Left forelimb (tissue), 1 donor: ENCODE measurements at regions not wholly inside any gene's neighbourhood (a gene's known extent, or its start where the extent isn't known, plus 50 kb on each side); places are given as distances from the start of the nearest gene placed in this dataset.

Source experiments
- DNase-seq: peaks from one replicate; pipeline ENCODE4 v3.0.0-alpha.2; 2018; ENCODE audit warnings: low spot score

DNA sequence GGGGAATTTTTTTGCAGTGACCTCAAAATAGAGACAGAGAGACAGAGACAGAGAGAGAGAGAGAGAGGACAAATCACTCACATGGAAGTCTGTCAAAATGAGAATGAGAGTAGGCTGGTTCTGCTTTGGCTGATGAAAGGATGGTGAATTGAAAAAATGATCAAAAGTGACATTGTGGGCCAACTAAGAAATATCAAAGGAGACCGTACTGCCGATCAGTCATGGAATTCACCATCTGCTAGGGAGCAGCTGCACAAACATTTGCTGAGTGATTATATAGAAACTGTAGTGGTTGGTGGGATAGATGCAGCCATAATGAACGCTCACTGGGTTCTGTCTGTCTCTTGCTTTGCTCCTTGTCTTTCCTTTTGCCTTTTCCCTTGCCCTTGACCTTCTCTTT lies 476.6 kb upstream of the SGCD start:
- DNase-seq: no peak

DNA sequence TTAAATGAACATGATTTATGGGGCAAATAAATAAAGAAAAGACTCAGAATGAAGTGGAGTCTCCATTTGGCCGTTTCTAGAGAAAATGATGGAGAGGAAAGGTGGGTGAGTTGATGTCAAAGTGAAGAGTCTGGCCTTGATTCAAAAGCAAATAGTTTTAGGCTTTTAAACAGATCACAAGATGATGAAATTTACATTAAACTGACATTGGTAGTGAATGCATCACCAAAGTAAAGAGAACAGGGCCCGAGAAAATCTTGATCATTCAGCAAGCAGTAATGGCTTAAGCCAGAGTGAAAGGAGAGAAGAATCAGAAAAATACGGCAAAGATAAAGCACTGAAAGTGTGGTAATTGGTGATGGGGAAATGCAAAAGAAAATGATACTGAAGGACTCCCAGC lies 460.0 kb upstream of the SGCD start:
- no peak for DNase-seq

DNA sequence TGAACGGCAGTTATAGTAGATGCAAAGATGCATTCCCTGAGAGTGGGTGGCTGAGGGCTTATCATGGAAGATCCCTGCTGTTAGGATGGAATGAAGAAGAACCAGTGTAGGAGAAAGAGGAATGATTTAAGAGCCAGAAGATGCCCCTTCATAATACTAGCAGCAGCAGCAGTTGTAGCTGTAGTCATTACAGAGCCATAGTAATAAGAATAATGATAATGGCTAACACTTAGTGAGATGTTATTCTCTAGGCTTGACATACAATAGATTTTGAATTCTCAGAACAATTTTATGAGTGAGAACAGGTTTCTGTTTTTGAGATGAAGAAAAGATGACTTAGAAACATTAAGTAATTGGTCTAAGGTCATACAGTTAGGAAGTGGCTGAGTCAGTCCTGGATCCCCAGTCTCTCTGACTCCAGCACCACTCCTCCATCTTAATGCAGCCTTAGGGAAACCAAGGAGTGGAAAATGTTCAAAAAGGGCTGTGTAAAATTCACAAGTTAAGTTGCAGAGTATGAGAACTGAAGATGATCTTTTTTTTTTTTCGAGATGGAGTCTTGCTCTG lies 459.4 kb upstream of the SGCD start:
- DNase-seq: no peak

DNA sequence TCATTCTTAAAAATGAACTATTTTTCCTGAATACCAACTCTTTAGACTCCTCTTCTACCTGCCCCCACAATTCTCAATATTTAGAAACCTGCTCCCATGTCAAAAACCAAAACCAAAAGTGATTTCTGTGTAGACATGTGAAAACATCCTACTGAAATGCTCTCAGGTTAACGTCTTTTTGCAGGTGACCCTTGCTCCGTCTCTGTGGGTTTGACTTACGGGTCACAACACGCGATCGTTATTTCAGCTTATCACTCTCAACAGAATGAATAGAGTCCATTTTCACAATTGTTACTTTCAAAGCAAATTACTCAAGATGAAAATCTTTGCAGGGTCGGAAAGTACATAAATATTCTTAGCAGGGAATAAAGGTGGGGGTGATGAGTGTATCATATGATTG lies 456.3 kb upstream of the SGCD start:
- DNase-seq: no peak

DNA sequence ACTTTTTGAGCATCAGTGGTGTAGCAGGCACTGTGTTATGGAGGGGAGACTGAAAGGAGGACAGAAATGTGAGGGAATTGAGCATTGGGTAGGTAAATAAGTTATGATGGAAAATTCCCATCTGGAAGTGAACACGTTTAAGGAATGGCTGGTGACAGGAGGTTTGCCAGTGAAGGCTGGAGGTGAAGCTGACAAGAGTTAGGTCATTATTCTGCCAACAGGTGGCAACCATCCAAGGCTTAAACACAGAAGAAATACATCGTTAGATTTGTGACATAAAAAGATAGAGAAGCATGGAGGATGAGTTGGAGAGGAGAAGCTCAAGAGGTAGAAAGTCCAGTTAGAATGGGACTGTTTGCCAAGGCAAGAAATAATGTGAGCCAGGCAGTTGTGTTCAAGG lies 455.3 kb upstream of the SGCD start:
- DNase-seq: no peak

DNA sequence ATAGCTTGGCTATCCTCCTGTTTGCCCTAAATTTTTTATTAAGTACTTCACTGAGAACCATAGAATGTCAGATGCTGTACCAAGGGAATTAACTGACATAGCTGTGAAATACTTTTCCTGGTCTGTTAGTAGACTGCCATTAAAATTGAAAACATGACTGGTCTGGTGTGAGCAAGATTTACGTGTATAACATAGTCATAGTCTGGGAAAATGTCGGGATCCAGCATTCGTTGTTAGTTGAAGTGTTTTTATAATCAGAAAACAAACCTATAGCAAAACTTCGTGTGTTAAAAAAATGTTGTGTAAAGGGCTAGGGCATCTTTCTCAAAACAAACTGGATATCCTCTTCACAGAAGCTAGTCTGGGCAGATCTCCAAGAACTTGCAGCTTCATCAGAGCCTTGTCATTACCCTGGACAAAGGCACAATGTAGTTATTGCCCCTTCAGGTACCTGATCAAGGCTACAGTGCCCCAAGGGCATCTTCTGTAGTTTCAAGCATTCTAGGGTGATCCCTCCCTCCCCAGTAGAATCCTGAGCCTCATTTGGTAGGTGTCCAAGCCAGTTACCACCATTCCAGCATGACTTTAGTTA lies 454.2 kb upstream of the SGCD start:
- DNase-seq: no peak

DNA sequence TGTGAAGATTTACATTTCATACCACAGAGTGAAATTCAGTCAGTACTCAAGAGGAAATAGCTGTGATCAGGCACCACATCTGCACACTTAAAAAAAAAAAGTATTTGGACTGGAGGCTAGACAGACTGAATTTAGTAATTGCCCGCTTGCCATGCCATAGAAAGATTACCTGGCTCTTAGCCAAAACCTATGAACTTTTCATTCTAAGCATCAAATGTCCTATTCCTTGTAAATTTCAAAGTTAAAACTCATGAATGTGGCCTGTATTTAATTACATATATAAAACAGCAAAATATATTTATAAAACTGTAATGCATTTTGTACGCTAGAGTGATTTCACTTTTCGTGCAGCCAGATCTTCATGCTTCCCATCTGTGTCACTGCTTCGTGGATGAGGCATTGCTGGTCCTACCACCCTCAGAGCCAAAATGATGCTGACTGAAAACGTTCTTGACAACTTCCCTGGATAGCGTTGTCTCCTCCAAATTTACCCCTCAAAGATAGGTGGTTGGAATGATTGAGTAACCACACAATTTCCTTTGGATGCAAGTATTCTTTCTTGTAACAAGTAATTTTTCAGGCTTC lies 447.9 kb upstream of the SGCD start:
- DNase-seq: no peak

DNA sequence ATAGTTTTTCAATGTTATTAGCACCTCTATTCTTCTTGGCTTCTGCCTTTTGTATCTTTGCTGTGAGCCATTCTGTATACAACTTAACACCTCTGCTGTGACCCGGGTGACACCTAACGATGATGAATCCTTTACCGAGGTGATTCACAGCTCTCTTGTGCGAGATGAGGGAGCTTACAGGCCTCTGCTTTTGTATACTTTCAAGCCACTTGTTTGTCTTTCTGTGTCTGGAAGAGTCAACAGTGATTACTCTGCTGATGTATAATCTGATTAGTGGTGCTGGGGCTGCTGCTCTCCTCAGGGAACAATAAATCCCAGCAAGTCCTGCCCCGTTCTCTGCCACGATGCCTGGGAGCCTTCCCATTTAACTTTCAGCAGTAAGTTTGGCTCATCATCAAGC lies 442.9 kb upstream of the SGCD start:
- no peak for DNase-seq

DNA sequence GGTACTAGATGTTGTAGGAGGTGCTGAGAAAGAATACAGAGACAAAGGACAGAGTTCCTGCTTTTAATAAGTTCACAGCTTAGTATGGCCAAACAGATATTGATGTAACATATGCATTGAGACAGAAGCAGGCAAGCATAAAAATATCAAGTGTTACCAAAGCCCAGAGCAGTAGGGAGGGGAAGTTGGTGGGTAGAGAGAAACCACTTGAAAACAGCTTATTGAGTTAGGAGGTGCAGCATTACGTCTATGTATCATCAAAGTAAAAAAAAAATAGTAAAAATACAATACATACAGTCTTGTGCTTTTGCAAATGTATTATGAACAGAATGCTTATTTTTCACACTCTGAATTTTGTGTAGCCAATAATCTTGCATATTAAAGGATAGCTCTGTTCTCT lies 441.8 kb upstream of the SGCD start:
- no peak for DNase-seq

DNA sequence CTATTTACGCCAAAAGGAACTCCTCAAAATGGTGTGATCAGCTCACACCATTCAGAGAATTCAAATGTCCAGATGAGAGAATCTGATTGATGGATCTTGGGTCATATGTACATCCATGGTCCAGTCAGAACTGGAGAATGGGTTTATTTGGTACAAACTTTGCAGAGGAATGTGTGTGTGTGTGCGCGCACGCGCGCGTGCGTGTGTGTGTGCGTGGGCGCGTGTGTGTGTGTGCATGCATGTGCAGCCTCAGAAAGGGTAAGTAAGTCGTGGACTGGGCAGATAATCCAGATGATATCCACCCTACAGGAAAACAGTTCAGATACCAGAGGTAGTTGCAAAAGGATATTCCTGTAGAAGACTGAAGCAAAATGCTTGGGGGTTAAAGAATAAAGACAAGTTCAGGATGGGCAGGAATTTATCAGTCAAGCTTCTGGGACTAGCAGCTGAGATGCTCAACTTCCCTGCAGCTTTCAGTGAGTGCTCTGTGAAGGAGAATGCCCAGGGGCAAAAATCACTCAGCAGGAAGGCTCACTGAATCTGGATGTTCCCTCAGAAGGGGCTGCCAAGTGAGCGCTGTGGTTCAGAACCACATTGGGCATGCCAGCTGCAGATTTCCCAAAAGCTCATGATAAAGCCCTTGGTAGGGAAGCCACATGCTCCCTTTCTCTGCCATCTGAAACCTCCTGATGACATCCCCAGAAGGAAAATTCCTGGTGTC lies 440.5 kb upstream of the SGCD start:
- no peak for DNase-seq

DNA sequence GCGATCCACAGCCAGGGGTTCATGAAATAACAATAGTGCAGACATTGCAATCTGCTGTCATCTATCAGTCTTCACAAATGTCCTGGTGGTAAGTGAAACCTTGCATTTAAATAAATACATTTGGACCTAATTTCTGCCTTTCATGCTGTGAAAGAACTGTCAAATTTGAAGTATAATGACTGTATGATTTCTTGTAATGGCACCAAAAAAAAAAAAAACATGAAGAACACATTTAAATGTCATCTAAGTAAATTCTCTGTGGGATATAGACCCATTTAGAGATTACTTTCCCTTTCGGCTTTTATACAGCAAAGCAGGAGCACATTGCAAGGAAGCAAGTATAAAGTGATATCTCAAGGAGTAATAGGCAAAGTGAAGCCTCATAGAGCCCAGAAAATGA lies 431.5 kb upstream of the SGCD start:
- DNase-seq: no peak

DNA sequence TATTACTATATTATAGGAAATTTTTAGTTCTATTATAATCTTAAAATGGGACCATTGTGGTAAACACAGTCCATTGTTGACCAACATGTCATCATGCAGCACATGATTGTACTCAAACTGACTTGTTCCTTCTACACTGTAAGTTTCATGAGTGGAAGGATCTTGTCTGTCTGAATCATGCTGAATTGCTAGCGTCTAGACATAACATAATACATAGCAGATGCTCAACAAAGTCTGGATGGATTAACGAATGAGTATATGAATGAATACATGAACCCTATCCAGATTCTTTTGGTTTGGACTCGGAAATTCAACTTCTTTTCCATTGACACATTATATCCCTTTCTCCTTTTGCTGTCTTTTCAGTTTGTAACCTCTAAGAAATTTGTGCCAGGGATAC lies 429.2 kb upstream of the SGCD start:
- DNase-seq: no peak

DNA sequence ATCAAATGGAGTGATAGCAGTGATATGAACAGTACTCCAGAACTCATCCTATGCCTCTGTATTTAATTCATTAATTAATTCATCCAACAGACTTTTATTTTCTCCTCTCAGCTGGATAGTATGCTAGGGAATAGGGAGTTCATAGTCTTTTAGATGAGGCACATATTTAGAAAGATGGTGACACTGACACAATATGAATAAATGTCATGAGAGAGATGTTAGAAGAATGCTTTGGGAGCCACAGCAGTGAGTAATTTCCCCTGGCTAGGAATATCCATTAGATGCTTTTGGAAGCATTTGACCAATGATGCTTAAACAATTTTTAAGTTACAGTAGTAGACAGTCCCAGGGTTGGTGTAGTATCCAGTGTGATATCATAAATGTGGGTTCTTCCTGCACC lies 428.7 kb upstream of the SGCD start:
- no peak for DNase-seq

DNA sequence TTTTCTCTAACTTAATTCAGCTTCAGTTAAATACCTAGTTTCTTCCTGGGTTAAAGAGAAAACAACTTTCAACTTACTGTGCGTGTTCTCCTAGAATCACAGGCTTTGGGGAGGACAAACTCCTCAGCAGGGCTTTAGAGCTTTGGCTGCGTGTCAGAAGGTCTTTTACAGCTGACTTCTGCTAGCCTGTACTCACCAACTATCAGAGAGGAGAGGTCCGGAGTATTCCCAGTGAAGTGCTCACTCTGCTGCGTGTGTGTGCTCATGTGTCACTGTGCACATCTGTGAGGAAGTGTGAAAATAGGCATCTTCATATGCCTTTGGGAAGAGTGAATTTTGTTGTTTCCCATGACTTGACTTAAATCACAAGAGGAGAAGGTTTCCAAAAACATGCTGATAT lies 423.2 kb upstream of the SGCD start:
- DNase-seq: no peak

DNA sequence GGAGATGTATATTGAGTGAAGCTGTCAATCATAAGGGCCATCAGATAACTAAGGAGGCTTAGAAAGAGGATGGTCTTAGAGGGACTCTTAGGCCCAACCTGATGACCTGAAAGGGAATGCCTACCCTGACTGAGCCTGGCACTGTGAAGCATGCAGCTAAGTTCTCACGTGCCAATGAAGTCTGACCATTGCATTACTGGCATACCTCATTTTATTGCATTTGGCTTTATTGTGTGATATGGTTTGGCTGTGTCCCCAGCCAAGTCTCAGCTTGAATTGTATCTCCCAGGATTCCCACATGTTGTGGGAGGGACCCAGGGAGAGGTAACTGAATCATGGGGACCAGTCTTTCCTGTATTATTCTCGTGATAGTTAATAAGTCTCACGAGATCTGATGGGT lies 421.6 kb upstream of the SGCD start:
- no peak for DNase-seq

DNA sequence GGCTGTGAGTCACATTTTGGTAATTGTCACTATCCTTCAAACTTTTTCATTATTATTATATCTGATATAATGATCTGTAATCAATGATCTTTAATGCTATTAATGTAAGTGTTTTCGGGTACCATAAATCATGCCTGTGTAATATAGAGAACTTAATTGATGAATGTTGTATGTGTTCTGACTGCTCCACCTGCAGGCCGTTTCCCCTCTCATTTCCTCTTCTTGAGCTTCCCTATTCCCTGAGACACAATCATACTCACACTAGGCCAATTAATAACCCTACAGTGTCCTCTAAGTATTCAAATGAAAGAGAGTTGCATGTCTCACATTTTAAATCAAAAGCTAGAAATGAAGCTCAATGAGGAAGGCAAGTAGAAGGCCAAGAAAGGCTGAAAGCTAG lies 420.9 kb upstream of the SGCD start:
- no peak for DNase-seq

DNA sequence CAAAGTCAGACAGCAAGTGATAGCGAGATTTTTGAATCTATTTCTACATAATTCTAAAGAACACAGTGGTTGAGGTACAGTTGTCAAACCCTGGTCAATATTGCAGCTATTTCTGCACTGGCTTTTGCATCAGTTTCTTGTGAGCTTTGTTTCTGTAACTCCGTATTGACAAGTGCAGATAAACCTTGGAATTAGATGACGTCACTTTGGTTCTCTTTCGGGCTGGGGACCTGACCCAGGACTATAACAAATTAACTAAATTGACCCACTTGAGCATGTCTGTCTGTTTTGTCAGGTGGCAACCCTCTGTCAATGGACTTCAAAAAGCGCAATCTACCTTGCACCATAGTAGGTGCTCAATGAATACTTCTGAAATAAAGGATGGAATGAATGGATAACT lies 418.4 kb upstream of the SGCD start:
- DNase-seq: no peak

DNA sequence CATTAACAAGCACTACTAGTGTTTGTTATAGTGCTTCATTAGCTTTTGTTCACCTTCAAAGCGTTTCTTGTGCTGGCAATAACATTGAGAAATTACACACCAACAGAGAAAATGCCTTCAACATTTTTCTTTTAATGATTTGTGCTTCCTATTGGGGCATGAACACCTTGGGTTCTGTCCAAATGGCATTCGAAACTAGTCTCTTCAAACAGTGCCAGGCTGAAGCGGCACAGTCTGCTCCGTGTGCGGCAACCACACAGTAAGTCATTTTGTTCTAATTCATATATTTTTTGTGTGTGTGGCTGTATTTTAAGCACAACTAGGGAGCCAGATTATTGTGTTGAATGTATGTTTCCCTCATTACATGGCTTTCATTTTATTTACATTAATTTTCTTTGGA lies 414.7 kb upstream of the SGCD start:
- no peak for DNase-seq

DNA sequence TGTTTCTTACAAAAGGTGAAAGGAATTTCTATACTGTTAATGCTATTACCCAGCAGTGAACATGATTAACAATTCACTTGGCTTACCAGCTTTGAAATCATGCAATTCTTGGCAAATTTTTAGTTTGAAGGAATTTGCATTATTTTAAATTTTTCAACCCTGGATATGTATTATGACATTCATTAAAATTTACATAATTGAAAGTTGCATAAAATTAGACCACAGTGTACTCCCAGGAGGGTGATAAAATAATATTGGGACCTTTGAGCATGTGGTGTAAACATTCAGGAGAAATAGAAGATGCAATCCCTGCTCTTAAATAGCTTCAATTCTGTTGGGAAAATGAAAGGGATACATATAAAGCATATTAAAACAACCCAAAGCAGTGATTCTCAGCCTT lies 412.2 kb upstream of the SGCD start:
- no peak for DNase-seq

DNA sequence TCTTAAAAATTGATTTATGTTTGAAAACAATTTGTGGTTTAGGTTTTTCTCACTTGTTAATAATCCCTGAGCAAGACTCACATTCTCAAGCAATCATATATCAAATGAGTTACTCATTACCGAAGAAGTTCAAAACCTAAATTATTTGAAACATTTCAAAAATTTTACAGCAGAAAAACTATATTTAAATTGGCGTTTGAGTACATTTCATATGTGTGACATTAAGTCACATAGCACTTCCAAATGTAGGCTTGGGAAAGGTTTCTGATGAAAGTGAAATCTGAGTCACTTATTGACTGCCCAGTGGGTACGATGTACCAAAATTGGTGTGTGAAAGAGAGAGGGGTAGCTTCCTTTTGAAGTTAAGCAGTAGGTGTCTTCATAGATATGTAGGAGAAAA lies 411.4 kb upstream of the SGCD start:
- no peak for DNase-seq

DNA sequence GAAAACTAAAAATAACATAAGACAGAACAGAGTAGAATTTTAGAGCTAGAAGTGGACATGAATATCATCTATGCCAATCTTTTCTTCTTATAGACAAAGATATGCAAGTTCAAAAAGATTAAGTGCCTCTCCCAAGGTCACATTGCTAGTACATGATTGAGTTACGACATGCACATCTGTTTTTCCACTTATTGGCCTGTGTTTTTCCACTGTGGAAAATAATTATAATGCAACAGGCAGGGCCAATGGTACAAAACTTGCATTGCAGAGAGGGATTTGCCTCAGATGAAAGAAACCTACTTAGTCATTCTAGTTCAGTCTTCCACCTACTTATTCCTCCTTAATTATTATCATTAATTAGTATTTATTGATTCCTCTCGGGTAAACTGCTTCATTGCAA lies 407.8 kb upstream of the SGCD start:
- no peak for DNase-seq

DNA sequence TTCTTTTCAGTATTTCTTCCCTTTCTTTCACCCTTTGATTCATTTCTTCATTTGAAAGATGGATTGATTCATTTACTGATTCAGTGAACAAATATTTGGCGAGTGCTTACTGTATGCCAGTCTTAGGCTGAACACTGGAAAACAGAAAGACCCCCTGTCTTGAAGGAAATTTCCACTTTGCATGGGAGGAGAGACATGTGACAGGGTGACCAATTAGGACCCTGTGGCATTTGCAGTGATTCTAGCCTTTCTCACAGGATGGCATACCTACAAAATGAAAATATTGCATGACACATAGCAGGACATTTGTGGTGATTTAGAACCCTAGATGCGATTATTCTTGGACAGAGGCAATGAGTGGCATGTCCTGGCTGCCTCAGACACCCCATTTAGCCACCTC lies 407.2 kb upstream of the SGCD start:
- DNase-seq: no peak

DNA sequence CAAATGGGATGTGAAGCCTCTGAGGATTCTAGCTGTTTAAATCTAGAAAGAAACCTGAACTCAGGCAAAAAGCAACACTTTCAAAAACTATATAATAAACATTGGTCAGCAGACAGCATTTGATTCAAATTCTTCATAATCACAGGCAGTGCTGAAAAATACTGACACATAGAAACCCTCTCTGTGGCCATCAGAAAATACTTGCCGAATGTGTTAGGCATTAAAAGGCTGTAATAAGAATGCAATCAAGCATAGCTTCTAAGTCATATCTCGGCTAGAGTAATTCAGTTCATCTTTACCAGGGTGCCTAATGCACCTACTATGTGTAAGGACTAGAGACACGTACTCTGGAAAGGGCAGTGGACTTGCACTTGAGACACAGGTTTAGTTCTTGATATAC lies 405.3 kb upstream of the SGCD start:
- DNase-seq: no peak

DNA sequence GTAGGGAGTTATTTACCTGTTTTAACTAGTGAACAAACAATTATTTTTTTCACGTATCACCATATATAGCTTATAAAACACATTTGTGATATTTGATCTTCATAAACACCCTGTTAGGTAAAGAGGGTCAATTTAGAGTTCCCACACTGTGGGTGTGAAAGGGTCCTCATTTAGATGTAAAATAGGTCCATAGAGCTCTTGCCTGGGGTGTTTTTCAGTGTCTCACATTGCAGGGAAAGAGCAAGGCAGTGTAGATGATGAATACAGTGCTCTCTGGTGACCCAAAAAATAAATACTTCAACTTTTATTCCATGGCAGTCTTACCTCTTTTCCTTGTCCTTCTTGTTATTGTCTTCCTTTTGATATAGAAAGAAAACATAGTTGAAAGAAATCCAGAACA lies 403.2 kb upstream of the SGCD start:
- no peak for DNase-seq
